ENCODE measurements at regions not wholly inside any gene's neighbourhood (a gene's known extent, or its start where the extent isn't known, plus 50 kb on each side); places are given as distances from the start of the nearest gene placed in this dataset.

DNA sequence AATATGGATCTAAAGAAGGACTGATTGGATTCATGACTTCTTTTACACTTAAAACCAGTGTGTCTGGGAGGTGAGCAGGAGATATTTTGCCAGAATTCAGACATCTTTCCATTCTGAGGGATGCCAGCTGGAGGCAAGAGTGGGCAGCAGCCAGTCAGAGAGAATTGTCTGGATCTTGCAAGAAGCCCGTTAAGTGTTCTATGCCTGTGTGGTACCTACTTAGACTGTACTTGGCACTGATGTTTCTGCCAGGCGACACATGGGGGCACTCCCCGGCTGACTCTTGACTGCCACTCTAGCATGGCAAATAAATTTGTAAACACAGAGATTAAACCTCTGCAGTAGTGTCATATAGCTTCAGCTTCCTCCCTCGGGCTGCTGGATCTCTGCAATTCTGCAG, 247.7 kb downstream of the UTP18 start:
- Histone ChIP-seq H3K4me1 (ENCODE audit: insufficient read depth, low read length) (no peaks in the 10 kb centered on the region), H3K79me2 (ENCODE audit: low read length) (no peaks in the 10 kb centered on the region), H3K27ac (ENCODE audit: low read length) (no peak overlapping the region), H4K20me1 (ENCODE audit: low read length) (no peaks in the 10 kb centered on the region), H3K4me2 (ENCODE audit: low read length) (no peak overlapping the region), H2AFZ (ENCODE audit: low read length) (no peak overlapping the region), H3F3A (ENCODE audit: low read length, unreplicated experiment) (no peaks in the 10 kb centered on the region), H3K4me3 (ENCODE audit: low read length) (no peak overlapping the region), H3K9me2 (replicated peaks; ENCODE audit: low read length) (no peaks in the 10 kb centered on the region), H3K9me3 (ENCODE audit: low read length) (no peaks in the 10 kb centered on the region), H3K27me3 (ENCODE audit: low read length) (peaks cover 42% of the 10 kb centered on the region), H3K9ac (ENCODE audit: low read length) (no peak overlapping the region), H3K36me3 (ENCODE audit: low read depth, low read length) (no peaks in the 10 kb centered on the region)
- no peak for ATAC-seq
- intact Hi-C loops (cut with micrococcal nuclease): no loop called here
- ChIA-PET CTCF (no interaction called here), POLR2A (ENCODE audit: unreplicated experiment) (no interaction called here)
- BruUV-seq (replicated peaks): no TSS peak
- TF ChIP-seq, protein P1, sequence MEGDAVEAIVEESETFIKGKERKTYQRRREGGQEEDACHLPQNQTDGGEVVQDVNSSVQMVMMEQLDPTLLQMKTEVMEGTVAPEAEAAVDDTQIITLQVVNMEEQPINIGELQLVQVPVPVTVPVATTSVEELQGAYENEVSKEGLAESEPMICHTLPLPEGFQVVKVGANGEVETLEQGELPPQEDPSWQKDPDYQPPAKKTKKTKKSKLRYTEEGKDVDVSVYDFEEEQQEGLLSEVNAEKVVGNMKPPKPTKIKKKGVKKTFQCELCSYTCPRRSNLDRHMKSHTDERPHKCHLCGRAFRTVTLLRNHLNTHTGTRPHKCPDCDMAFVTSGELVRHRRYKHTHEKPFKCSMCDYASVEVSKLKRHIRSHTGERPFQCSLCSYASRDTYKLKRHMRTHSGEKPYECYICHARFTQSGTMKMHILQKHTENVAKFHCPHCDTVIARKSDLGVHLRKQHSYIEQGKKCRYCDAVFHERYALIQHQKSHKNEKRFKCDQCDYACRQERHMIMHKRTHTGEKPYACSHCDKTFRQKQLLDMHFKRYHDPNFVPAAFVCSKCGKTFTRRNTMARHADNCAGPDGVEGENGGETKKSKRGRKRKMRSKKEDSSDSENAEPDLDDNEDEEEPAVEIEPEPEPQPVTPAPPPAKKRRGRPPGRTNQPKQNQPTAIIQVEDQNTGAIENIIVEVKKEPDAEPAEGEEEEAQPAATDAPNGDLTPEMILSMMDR (conservative IDR thresholded peaks at IDR 0.05; ENCODE audit: low read depth, low read length): no peak
- no peak for TF ChIP-seq EZH2 (IDR thresholded peaks at IDR 0.05; ENCODE audit: low read length, unreplicated experiment)
- TF ChIP-seq EZH2phosphoT487 (IDR thresholded peaks at IDR 0.05; ENCODE audit: borderline replicate concordance, low read length): no peak
- no peak for DNase-seq

DNA sequence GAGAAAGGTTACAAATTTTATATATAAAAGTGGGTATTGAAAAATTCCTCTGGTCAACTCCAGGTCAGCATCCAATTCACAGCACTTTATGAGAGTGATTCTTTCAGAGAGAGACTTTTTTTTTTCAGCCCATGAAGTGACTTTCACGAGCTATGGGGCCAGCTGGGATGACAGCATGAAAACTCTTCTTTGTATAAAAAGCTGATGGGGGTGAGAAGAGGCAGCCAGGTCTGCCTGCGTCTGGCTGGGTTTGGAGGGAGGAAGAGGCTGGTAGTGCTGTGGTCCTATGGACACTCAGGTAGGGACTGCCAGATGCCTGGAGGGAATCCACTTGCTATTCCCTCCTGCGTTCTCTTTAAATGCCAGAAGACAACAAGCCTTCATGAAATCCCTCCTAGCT, 250.6 kb downstream of the UTP18 start:
- intact Hi-C loops (cut with micrococcal nuclease): no loop called here
- POLR2A ChIA-PET (ENCODE audit: unreplicated experiment): no interaction called here
- Histone ChIP-seq H3K9me2 (replicated peaks; ENCODE audit: low read length) (no peaks in the 10 kb centered on the region), H3K9ac (ENCODE audit: low read length) (no peak overlapping the region), H3K79me2 (ENCODE audit: low read length) (no peaks in the 10 kb centered on the region), H3K4me3 (ENCODE audit: low read length) (no peak overlapping the region), H3K27me3 (ENCODE audit: low read length) (peaks cover 30% of the 10 kb centered on the region), H4K20me1 (ENCODE audit: low read length) (no peaks in the 10 kb centered on the region), H3K4me1 (ENCODE audit: insufficient read depth, low read length) (no peaks in the 10 kb centered on the region), H3K9me3 (ENCODE audit: low read length) (no peaks in the 10 kb centered on the region), H3K36me3 (ENCODE audit: low read depth, low read length) (no peaks in the 10 kb centered on the region), H3K4me2 (ENCODE audit: low read length) (no peak overlapping the region), H2AFZ (ENCODE audit: low read length) (no peak overlapping the region), H3K27ac (ENCODE audit: low read length) (no peak overlapping the region), H3F3A (ENCODE audit: low read length, unreplicated experiment) (no peaks in the 10 kb centered on the region)
- DNase-seq: no peak
- no peak for ATAC-seq
- CTCF ChIA-PET: no interaction called here
- TF ChIP-seq, protein P1 (conservative IDR thresholded peaks at IDR 0.05; ENCODE audit: low read depth, low read length): no peak
- TF ChIP-seq EZH2phosphoT487 (IDR thresholded peaks at IDR 0.05; ENCODE audit: borderline replicate concordance, low read length) (no peak), EZH2 (IDR thresholded peaks at IDR 0.05; ENCODE audit: low read length, unreplicated experiment) (no peak)
- no TSS peak for BruUV-seq (replicated peaks)

DNA sequence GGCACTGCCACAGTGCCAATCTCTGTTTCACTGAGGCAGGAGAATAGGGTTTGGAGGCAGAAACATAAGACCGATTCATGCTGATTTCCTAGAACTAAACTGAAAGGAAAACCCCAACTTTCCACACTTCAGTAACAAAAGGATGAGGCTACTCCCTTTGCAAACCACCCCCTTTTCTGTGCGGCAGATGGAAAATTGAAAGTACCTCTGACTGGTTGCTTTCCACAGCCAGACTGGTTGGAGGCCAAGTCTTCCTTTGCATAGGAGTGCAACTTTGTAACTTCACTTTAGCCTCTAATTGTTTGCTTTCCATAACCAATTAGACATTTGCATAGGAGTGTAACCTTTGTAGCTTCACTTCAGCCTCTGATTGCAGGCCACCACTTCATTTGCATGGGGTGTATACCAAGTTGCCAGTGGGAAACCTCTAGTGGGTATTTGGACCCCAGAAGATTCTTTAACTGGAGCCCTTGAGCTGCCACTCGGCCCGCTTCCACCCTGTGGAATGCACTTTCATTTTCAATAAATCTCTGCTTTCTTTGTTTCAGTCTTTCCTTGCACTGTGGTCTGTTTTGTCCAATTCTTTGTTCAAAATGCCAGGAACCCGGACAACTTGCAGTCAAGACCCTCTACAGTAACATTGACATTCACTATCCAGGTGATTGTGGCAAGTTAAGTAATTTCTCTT, 252.0 kb downstream of the UTP18 start:
- Histone ChIP-seq H3K4me2 (ENCODE audit: low read length) (no peak overlapping the region), H3K4me3 (ENCODE audit: low read length) (no peak overlapping the region), H3K9ac (ENCODE audit: low read length) (no peak overlapping the region), H3F3A (ENCODE audit: low read length, unreplicated experiment) (no peaks in the 10 kb centered on the region), H3K9me3 (ENCODE audit: low read length) (no peaks in the 10 kb centered on the region), H3K4me1 (ENCODE audit: insufficient read depth, low read length) (no peaks in the 10 kb centered on the region), H3K27me3 (ENCODE audit: low read length) (peaks cover 25% of the 10 kb centered on the region), H3K27ac (ENCODE audit: low read length) (no peak overlapping the region), H3K36me3 (ENCODE audit: low read depth, low read length) (no peaks in the 10 kb centered on the region), H3K79me2 (ENCODE audit: low read length) (no peaks in the 10 kb centered on the region), H2AFZ (ENCODE audit: low read length) (no peak overlapping the region), H3K9me2 (replicated peaks; ENCODE audit: low read length) (no peaks in the 10 kb centered on the region), H4K20me1 (ENCODE audit: low read length) (no peaks in the 10 kb centered on the region)
- no TSS peak for BruUV-seq (replicated peaks)
- TF ChIP-seq, protein P1 (conservative IDR thresholded peaks at IDR 0.05; ENCODE audit: low read depth, low read length): no peak
- TF ChIP-seq EZH2phosphoT487 (IDR thresholded peaks at IDR 0.05; ENCODE audit: borderline replicate concordance, low read length): no peak
- no peak for TF ChIP-seq EZH2 (IDR thresholded peaks at IDR 0.05; ENCODE audit: low read length, unreplicated experiment)
- intact Hi-C loops (cut with micrococcal nuclease): no loop called here
- DNase-seq (no peak), ATAC-seq (no peak)
- CTCF ChIA-PET: no interaction called here
- POLR2A ChIA-PET (ENCODE audit: unreplicated experiment): no interaction called here
